MM.1S (cell line): ENCODE measurements at regions not wholly inside any gene's neighbourhood (a gene's known extent, or its start where the extent isn't known, plus 50 kb on each side); places are given as distances from the start of the nearest gene placed in this dataset.

ENCODE experiments used
- DNase-seq: peaks from one replicate; pipeline ENCODE4 v3.0.0-alpha.2; 2015
- H2AFZ ChIP-seq: fragments of 300-600 bp; sonication (generic); 2 replicates; pipeline ENCODE4 v1.6.0; 2016; ENCODE audit warnings: antibody characterized with exemption, low read length
- H3F3A ChIP-seq: fragments of 300-600 bp; sonication (generic); 2 replicates; pipeline ENCODE4 v1.6.1; 2016; ENCODE audit warnings: mild to moderate bottlenecking, antibody characterized with exemption, low read length, moderate library complexity, mixed read lengths; ENCODE audit not compliant: insufficient read depth
- H3K27ac ChIP-seq: fragments of 300-600 bp; sonication (generic); 2 replicates; pipeline ENCODE4 v1.5.1; 2016; ENCODE audit warnings: mild to moderate bottlenecking, low read length
- H3K27me3 ChIP-seq: fragments of 300-600 bp; sonication (generic); replicated peaks from 2 replicates; pipeline ENCODE4 v1.6.0; 2016; ENCODE audit warnings: low read length; ENCODE audit not compliant: insufficient read depth
- H3K36me3 ChIP-seq: fragments of 300-600 bp; sonication (generic); replicated peaks from 2 replicates; pipeline ENCODE4 v1.6.1; 2016; ENCODE audit warnings: mild to moderate bottlenecking, low read length, mixed read lengths; ENCODE audit not compliant: insufficient read depth
- H3K4me1 ChIP-seq: fragments of 300-600 bp; sonication (generic); 2 replicates; pipeline ENCODE4 v1.6.1; 2016; ENCODE audit warnings: low read length, mixed read lengths
- H3K4me2 ChIP-seq: fragments of 300-600 bp; sonication (generic); 2 replicates; pipeline ENCODE4 v1.6.0; 2016; ENCODE audit warnings: low read depth, low read length
- H3K4me3 ChIP-seq: fragments of 300-600 bp; sonication (generic); 2 replicates; pipeline ENCODE4 v1.5.1; 2016; ENCODE audit warnings: low read length, mixed read lengths
- H3K79me2 ChIP-seq: fragments of 300-600 bp; sonication (generic); 2 replicates; pipeline ENCODE4 v1.6.1; 2016; ENCODE audit warnings: mixed run types, low read length, mixed read lengths
- H3K9ac ChIP-seq: fragments of 300-600 bp; sonication (generic); 2 replicates; pipeline ENCODE4 v1.6.1; 2016; ENCODE audit warnings: low read length, mixed read lengths
- H3K9me2 ChIP-seq: fragments of 300-600 bp; sonication (generic); replicated peaks from 2 replicates; pipeline ENCODE4 v1.6.1; 2016; ENCODE audit warnings: mild to moderate bottlenecking, low read length, mixed read lengths; ENCODE audit not compliant: insufficient read depth
- H3K9me3 ChIP-seq: fragments of 300-600 bp; sonication (generic); replicated peaks from 2 replicates; pipeline ENCODE4 v1.6.1; 2016; ENCODE audit warnings: mild to moderate bottlenecking, low read length, mixed read lengths; ENCODE audit not compliant: insufficient read depth
- H4K20me1 ChIP-seq: fragments of 300-600 bp; sonication (generic); 2 replicates; pipeline ENCODE4 v1.6.1; 2016; ENCODE audit warnings: mild to moderate bottlenecking, low read length, moderate library complexity, mixed read lengths; ENCODE audit not compliant: insufficient read depth
- CTCF ChIP-seq: fragments of 300-600 bp; sonication (generic); IDR thresholded peaks from 2 replicates; pipeline ENCODE4 v1.5.1; 2016; ENCODE audit warnings: antibody characterized with exemption, low read length, mixed read lengths
- EZH2 ChIP-seq: fragments of 300-600 bp; sonication (generic); optimal IDR thresholded peaks from 2 replicates; pipeline ENCODE3; 2017; ENCODE audit warnings: low read depth, mild to moderate bottlenecking, antibody characterized with exemption, low read length, mixed read lengths
- EZH2phosphoT487 ChIP-seq: fragments of 300-600 bp; sonication (generic); IDR thresholded peaks from 2 replicates; pipeline ENCODE4 v1.6.1; 2018; ENCODE audit warnings: antibody characterized with exemption, low read length

DNA sequence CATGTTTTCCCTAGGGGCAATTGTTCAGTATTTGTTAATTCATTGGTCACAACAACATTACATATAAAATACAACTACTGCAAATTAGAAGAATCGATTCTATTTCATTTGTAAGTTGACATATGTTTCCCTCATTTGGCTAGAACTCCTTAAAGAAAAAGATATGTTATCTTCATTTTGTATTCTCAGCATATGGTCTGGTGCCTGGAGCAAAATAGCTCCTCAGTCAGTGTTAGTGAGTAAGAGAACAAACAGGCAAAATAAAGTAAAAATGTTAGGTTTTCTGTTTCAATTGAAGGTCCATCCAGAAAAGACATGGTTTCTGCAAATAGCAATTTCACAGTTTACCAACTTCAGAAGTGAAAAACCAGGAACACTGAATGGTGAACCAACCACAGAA, 1343.1 kb downstream of the ROBO1 start:
- no peaks in the 10 kb centered on the region for H3K9me2 ChIP-seq
- TF ChIP-seq EZH2 (no peak), CTCF (no peak), EZH2phosphoT487 (no peak)
- H3K4me3 ChIP-seq = no peak overlapping the region
- H3K4me1 ChIP-seq = no peaks in the 10 kb centered on the region
- H3K4me2 ChIP-seq = no peak overlapping the region
- H3K9me3 ChIP-seq = no peaks in the 10 kb centered on the region
- no peaks in the 10 kb centered on the region for H3K36me3 ChIP-seq
- no peak overlapping the region for H3K9ac ChIP-seq
- no peaks in the 10 kb centered on the region for H3F3A ChIP-seq
- DNase-seq = no peak
- no peak overlapping the region for H3K27ac ChIP-seq
- no peaks in the 10 kb centered on the region for H4K20me1 ChIP-seq
- H3K27me3 ChIP-seq = no peaks in the 10 kb centered on the region
- no peaks in the 10 kb centered on the region for H3K79me2 ChIP-seq
- H2AFZ ChIP-seq = no peak overlapping the region

GRCh38 chr3:78426454-78426853, 1341.3 kb downstream of the ROBO1 start:
- Histone ChIP-seq H3K79me2 (no peaks in the 10 kb centered on the region), H3K9me2 (no peaks in the 10 kb centered on the region), H3F3A (no peaks in the 10 kb centered on the region), H3K27me3 (no peaks in the 10 kb centered on the region), H3K27ac (no peak overlapping the region), H3K9me3 (no peaks in the 10 kb centered on the region), H4K20me1 (no peaks in the 10 kb centered on the region), H3K36me3 (no peaks in the 10 kb centered on the region), H3K4me2 (no peak overlapping the region), H3K9ac (no peak overlapping the region), H2AFZ (no peak overlapping the region), H3K4me1 (no peaks in the 10 kb centered on the region), H3K4me3 (no peak overlapping the region)
- no peak for TF ChIP-seq CTCF
- DNase-seq = no peak

DNA sequence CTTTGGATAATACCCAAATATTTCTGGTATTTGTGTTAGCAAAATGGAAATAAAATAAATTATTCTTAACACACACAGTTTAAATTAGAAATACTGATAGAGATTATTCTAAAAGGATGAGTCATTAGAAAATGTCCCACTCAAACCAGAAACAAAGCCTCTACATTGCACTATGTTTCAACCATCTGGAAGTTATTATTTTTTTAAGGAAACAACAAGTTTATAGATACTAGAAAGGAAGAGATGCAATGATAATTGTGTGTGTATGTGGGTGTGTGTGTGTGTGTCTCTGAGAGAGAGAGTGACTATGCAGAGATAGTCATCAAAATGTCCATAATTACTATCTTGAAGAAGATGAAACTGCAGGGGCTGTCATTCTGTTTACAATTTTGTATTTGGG, 1340.5 kb downstream of the ROBO1 start:
- H3K79me2 ChIP-seq = no peaks in the 10 kb centered on the region
- no peaks in the 10 kb centered on the region for H3K36me3 ChIP-seq
- H3K27ac ChIP-seq = no peak overlapping the region
- H3K4me1 ChIP-seq = no peaks in the 10 kb centered on the region
- H3K4me2 ChIP-seq = no peak overlapping the region
- H3F3A ChIP-seq = no peaks in the 10 kb centered on the region
- no peaks in the 10 kb centered on the region for H4K20me1 ChIP-seq
- no peak overlapping the region for H2AFZ ChIP-seq
- TF ChIP-seq EZH2 (no peak), EZH2phosphoT487 (no peak), CTCF (no peak)
- no peaks in the 10 kb centered on the region for H3K9me3 ChIP-seq
- H3K4me3 ChIP-seq = no peak overlapping the region
- H3K9ac ChIP-seq = no peak overlapping the region
- no peak for DNase-seq
- H3K9me2 ChIP-seq = no peaks in the 10 kb centered on the region
- H3K27me3 ChIP-seq = no peaks in the 10 kb centered on the region

- H3F3A ChIP-seq = no peaks in the 10 kb centered on the region
- no peak overlapping the region for H3K27ac ChIP-seq
- H3K9me3 ChIP-seq = no peaks in the 10 kb centered on the region
- H3K36me3 ChIP-seq = no peaks in the 10 kb centered on the region
- H3K9ac ChIP-seq = no peak overlapping the region
- no peak overlapping the region for H3K4me3 ChIP-seq
- H3K9me2 ChIP-seq = no peaks in the 10 kb centered on the region
- H3K79me2 ChIP-seq = no peaks in the 10 kb centered on the region
- no peaks in the 10 kb centered on the region for H3K27me3 ChIP-seq
- no peaks in the 10 kb centered on the region for H3K4me1 ChIP-seq
- H3K4me2 ChIP-seq = no peak overlapping the region
- H2AFZ ChIP-seq = no peak overlapping the region
- H4K20me1 ChIP-seq = no peaks in the 10 kb centered on the region
- DNase-seq = no peak
- TF ChIP-seq EZH2 = no peak
These were observed 1337.1 kb downstream of the ROBO1 start for GRCh38 chr3:78430741-78431140.
